Dendritic cell treated with granulocyte-macrophage colony-stimulating factor and Interleukin-4, amounts not matched to agents 40 ng/mL and 50 ng/mL, for 4 days (primary cell): ENCODE measurements at regions not wholly inside any gene's neighbourhood (a gene's known extent, or its start where the extent isn't known, plus 50 kb on each side); places are given as distances from the start of the nearest gene placed in this dataset.
"Not testable (repeated sequence)": the region's sequence is repeated elsewhere in the genome, so short reads cannot be mapped to it uniquely, and the experiment has no call there.

Experiments used
- H3K27ac Mint-ChIP-seq: one replicate; pipeline ENCODE4 v1.8.0; 2022; ENCODE audit warnings: mild to moderate bottlenecking, mixed read lengths
- H3K27me3 Mint-ChIP-seq: one replicate; pipeline ENCODE4 v1.8.0; 2022; ENCODE audit warnings: mild to moderate bottlenecking, mixed read lengths
- H3K36me3 Mint-ChIP-seq: one replicate; pipeline ENCODE4 v1.8.0; 2022; ENCODE audit warnings: low read depth, mixed read lengths
- H3K4me1 Mint-ChIP-seq: one replicate; pipeline ENCODE4 v1.8.0; 2022; ENCODE audit warnings: low read depth, mixed read lengths
- H3K4me3 Mint-ChIP-seq: one replicate; pipeline ENCODE4 v1.8.0; 2022; ENCODE audit warnings: mild to moderate bottlenecking, moderate library complexity, mixed read lengths
- H3K9me3 Mint-ChIP-seq: one replicate; pipeline ENCODE4 v1.8.0; 2022; ENCODE audit warnings: mixed read lengths
- intact Hi-C: fragments of 100-400 bp; cut with micrococcal nuclease; formaldehyde crosslinking; loops from one replicate; pipeline ENCODE4 v1.15.0; 2022

DNA sequence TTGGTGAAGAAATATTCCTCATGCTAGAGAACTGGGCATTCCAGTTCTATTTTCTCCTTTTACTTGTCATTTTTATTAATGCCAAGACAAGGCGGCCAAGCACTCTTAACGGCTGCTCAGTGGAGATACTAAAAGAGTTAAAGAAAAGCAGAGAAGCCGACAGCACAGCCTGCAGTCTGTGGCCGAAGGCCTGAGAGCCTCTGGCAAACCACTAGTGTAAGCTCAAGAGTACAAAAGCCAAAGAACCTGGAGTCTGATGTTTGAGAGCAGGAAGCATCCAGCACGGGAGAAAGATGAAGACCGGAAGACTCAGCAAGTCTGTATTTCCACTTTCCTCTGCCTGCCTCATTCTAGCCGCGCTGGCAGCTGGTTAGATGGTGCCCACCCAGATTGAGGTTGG is 167.1 kb upstream of the FUT9 start:
- H3K4me1 Mint-ChIP-seq = no peaks in the 10 kb centered on the region
- no peak overlapping the region for H3K4me3 Mint-ChIP-seq
- H3K36me3 Mint-ChIP-seq = no peaks in the 10 kb centered on the region
- no peak overlapping the region for H3K27ac Mint-ChIP-seq
- intact Hi-C loops = no loop called here
- no peaks in the 10 kb centered on the region for H3K9me3 Mint-ChIP-seq
- H3K27me3 Mint-ChIP-seq = no peaks in the 10 kb centered on the region

DNA sequence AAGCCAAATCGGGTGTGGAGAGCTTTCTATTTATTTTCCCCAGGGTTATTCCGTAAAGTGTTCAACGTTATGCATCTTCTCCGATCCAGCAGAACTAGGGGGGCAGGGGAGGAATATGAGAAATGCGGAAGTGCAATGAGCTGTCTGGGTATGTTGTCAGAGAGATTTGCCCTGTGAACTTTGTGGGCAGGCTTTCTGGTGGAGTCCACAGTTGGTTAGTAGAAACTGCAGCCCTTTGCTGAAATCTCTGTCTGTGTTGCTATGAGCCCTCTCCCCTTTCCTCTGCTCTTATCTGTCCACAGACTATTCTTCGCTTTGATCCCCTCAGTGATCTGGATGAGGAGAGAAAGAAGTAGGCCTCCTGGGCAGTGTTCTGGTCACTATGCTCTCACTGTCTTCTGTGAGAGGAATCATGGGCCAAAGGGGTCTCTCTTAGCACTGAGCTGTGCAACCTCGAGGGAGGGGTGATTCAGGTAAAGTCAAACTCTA is 158.9 kb upstream of the FUT9 start:
- Mint-ChIP-seq H3K36me3 (no peaks in the 10 kb centered on the region), H3K4me1 (no peaks in the 10 kb centered on the region), H3K9me3 (peaks cover 8% of the 10 kb centered on the region), H3K4me3 (no peak overlapping the region), H3K27ac (no peak overlapping the region), H3K27me3 (no peaks in the 10 kb centered on the region)
- intact Hi-C loops = no loop called here

DNA sequence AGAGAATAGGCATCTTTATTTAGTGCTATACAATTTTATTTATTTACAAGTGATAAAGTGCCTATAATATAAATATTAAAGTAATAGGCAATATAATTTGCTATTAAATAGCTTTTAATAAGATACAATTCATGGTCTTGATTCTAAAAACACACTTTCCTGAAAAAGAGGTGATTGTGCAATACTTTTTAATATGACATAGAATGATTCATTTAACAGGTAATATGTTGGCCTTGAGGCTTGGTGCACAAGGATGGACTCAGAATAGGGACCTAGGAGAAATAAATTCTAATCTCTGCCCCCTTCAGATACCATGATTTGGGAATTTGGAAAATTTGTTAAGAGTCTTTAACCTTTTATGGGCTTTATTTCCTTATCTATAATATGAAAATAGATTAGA is 149.9 kb upstream of the FUT9 start:
- H3K4me1 Mint-ChIP-seq = no peaks in the 10 kb centered on the region
- no peak overlapping the region for H3K4me3 Mint-ChIP-seq
- no peaks in the 10 kb centered on the region for H3K36me3 Mint-ChIP-seq
- H3K27ac Mint-ChIP-seq = no peak overlapping the region
- H3K27me3 Mint-ChIP-seq = no peaks in the 10 kb centered on the region
- H3K9me3 Mint-ChIP-seq = no peaks in the 10 kb centered on the region
- intact Hi-C loops = no loop called here

DNA sequence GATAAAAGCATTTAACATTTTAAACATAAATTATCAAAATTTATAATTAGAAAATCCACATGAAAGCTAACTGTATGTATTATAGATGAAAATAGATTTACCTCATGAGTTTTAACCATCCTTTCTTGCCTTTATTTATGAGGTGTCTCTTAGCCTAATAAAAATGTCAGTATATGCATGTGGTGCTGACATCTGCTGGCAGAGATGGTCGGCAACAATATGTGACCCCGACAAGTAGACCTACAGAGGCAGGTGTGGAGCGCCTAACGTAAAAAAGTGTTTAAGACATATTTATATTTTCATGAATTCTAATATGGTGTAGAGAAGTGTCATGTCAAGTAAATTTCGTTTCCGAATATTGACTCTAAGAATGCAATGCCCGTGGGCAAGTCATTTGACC is 149.0 kb upstream of the FUT9 start:
- H3K27ac Mint-ChIP-seq = no peak overlapping the region
- no peaks in the 10 kb centered on the region for H3K27me3 Mint-ChIP-seq
- no peaks in the 10 kb centered on the region for H3K4me1 Mint-ChIP-seq
- H3K4me3 Mint-ChIP-seq = no peak overlapping the region
- no peaks in the 10 kb centered on the region for H3K36me3 Mint-ChIP-seq
- H3K9me3 Mint-ChIP-seq = no peaks in the 10 kb centered on the region
- intact Hi-C loops = no loop called here

DNA sequence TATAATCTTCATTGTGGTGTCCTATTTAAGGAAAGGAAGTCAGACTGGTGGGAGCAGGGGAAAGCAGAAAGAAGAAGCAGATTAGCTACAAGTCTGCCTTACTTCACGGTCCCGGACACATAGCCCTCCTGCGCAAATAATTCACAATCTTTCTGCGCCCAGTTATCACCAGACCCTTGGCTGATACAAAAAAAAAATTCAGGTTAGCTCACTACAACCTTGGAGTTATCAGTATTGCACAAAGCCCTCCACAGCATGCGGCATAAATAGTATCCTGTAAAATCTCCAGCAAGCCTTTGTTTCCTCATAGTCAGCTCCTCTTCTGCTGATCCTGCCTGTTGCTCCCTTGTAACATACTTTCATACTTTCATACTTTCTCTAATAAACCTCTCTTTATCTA is 148.6 kb upstream of the FUT9 start:
- Mint-ChIP-seq H3K27ac (no peak overlapping the region), H3K36me3 (no peaks in the 10 kb centered on the region), H3K9me3 (no peaks in the 10 kb centered on the region), H3K4me3 (no peak overlapping the region), H3K4me1 (no peaks in the 10 kb centered on the region), H3K27me3 (no peaks in the 10 kb centered on the region)
- intact Hi-C loops = no loop called here

DNA sequence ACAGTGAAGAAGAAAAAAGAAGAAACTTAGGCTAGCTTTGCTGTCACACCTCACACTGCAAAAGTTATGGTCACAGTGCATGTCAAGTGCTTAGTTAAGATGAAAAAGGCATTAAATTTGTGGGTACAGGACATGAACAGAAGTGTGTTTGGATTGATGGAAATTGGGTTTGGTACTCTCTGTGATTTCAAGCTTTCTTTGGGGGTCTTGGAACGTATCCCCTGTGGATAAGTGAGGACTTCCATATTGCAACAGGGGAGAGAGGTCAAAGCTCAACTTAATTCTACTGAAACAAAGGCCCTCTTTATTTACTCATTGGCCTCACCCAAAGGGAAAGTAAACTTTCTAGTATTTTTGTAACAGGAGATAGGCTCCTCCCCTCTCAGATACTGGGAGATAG is 138.3 kb upstream of the FUT9 start:
- H3K4me1 Mint-ChIP-seq = no peaks in the 10 kb centered on the region
- H3K36me3 Mint-ChIP-seq = no peaks in the 10 kb centered on the region
- intact Hi-C loops = no loop called here
- no peak overlapping the region for H3K4me3 Mint-ChIP-seq
- no peaks in the 10 kb centered on the region for H3K27me3 Mint-ChIP-seq
- H3K27ac Mint-ChIP-seq = no peak overlapping the region
- H3K9me3 Mint-ChIP-seq = no peaks in the 10 kb centered on the region

DNA sequence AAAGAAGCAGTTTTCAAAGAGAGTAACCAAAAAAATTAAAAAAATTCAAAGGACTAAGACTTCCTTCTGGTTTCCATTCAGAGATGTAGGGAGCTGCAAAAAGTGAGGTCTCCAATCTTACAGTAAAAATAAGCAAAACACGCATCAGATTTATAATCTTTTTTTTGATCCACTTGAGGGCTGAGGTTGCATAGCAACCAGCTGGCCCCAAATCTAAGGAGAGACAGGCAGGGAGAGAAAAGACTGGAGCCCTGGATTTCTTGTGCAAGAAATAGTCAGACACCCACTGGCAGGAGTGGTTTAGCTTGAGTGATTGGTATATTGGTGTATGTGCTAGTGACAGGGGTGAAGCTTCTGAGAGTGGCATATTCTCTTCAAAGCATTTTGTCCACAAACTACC is 135.9 kb upstream of the FUT9 start:
- no peak overlapping the region for H3K27ac Mint-ChIP-seq
- H3K9me3 Mint-ChIP-seq = no peaks in the 10 kb centered on the region
- intact Hi-C loops = no loop called here
- H3K27me3 Mint-ChIP-seq = no peaks in the 10 kb centered on the region
- H3K36me3 Mint-ChIP-seq = no peaks in the 10 kb centered on the region
- H3K4me1 Mint-ChIP-seq = no peaks in the 10 kb centered on the region
- no peak overlapping the region for H3K4me3 Mint-ChIP-seq

DNA sequence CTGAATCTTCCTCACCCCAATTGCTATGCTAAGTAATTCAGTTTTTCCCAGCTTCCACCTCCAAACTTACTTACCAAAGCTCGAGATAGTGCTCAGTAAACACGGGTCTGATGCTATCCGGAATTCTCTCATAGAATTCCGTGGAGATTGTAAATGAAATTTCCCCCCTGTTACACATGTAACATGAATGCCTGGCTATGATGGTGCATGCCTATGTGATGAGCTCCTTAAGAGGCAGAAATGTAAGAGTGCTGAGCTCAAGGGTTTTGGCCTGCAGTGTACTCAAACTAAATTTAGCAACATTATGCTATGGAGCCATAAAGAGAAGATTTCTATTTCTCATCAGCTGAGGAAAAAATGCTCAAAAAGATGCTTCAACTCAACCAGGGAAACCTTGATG is 133.4 kb upstream of the FUT9 start:
- no peak overlapping the region for H3K27ac Mint-ChIP-seq
- H3K9me3 Mint-ChIP-seq = no peaks in the 10 kb centered on the region
- H3K27me3 Mint-ChIP-seq = no peaks in the 10 kb centered on the region
- H3K4me3 Mint-ChIP-seq = no peak overlapping the region
- H3K4me1 Mint-ChIP-seq = no peaks in the 10 kb centered on the region
- intact Hi-C loops = no loop called here
- H3K36me3 Mint-ChIP-seq = no peaks in the 10 kb centered on the region

DNA sequence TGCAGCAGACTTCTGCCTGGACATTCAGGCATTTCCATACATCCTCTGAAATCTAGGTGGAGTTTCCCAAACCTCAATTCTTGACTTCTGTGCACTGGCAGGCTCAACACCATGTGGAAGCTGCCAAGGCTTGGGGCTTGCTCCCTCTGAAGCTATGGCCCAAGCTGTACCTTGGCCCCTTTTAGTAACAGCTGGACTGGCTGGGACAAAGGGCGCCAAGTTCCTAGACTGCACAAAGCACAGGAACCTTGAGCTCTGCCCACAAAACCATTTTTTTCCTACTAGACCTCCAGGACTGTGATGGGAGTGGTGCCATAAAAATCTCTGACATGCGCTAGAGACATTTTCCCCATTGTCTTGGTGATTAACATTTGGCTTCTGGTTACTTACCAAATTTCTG is 127.1 kb upstream of the FUT9 start:
- H3K4me1 Mint-ChIP-seq, H3K4me3 Mint-ChIP-seq, H3K36me3 Mint-ChIP-seq, H3K27ac Mint-ChIP-seq, intact Hi-C loops, H3K27me3 Mint-ChIP-seq: not testable (repeated sequence)
- peaks cover 16% of the 10 kb centered on the region for H3K9me3 Mint-ChIP-seq

DNA sequence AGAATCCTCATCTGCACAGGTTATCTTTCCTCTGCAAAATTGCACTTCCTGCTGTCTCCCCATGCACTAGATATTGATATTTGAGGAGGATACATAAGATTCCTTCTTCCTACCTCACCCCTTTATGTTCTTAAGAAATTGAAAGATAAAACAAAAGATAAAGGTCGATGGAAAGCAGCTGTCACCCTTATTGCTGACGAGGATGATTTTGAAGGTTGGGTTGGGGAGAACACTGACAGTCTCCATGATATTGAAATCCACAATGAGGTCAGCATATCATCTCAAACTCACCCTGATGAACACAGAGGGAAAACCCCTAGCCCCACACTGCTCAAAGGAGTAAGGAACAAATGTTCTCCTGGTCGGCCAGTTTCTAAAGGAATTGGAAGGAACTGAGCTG is 110.6 kb upstream of the FUT9 start:
- H3K9me3 Mint-ChIP-seq = no peaks in the 10 kb centered on the region
- no peak overlapping the region for H3K4me3 Mint-ChIP-seq
- H3K27ac Mint-ChIP-seq = no peak overlapping the region
- intact Hi-C loops = no loop called here
- H3K27me3 Mint-ChIP-seq = no peaks in the 10 kb centered on the region
- no peaks in the 10 kb centered on the region for H3K4me1 Mint-ChIP-seq
- H3K36me3 Mint-ChIP-seq = no peaks in the 10 kb centered on the region

DNA sequence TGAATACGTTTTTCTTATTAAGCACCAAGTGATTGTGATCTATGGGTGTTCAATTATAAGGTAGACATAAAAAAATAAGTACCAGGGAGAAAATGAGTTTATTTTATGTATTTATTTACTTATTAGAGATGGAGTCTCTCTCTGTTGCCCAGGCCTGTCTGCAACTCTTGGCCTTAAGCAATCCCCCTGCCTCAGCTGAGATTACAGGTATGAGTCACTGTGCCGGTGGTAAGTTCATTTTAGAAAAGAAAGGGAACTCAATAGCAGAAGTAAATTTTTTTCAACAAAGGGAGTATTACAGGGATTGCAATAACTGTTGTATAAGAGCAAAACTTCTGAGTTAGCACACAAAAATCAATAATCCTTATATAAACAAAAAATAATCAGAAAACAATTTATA is 98.7 kb upstream of the FUT9 start:
- Mint-ChIP-seq H3K4me3 (no peak overlapping the region), H3K9me3 (no peaks in the 10 kb centered on the region), H3K27ac (no peak overlapping the region), H3K36me3 (no peaks in the 10 kb centered on the region), H3K27me3 (no peaks in the 10 kb centered on the region), H3K4me1 (no peaks in the 10 kb centered on the region)
- intact Hi-C loops = no loop called here

DNA sequence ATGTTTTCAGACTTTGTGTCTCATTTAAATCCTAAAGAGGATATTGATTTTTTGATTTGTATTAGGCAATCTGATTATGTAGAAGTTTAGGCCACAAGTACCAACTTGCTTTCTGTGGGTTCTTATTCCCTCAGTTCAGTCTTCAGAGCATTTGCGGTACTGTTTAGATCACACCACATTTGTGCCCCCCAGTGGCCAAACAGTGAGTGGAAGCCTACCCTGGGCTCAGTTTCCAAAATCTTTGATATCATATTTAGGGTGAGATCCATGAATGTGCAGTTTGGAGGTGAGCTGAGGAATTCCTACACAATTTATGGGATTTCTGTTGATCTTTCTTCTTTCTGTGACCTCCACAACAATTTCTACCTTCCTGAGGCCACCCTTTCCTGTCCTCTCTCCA is 92.3 kb upstream of the FUT9 start:
- Mint-ChIP-seq H3K36me3 (no peaks in the 10 kb centered on the region), H3K9me3 (no peaks in the 10 kb centered on the region), H3K27me3 (no peaks in the 10 kb centered on the region), H3K4me1 (no peaks in the 10 kb centered on the region), H3K27ac (no peak overlapping the region), H3K4me3 (no peak overlapping the region)
- intact Hi-C loops = loop anchor here (10.0 kb wide), 1 partner anchor 489 kb away; no protein-coding TSS in a partner anchor

DNA sequence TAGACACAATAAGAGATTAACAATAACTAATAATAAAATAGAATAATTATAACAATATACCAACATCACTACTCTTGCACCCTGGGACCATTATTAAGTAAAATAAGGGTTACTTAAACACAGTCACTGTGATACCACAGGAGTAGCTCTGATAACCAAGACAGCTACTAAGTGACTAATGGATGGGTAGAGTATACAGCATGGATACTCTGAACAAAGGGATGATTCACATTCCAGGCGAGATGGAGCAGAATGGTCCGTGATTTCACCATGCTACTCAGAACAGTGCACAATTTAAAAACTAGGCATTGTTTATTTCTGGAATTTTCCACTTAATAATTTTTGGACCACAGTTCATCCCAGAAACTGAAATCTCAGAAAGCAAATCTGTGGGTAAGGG is 80.0 kb upstream of the FUT9 start:
- no peaks in the 10 kb centered on the region for H3K27me3 Mint-ChIP-seq
- H3K9me3 Mint-ChIP-seq = no peaks in the 10 kb centered on the region
- no peak overlapping the region for H3K4me3 Mint-ChIP-seq
- no peak overlapping the region for H3K27ac Mint-ChIP-seq
- H3K4me1 Mint-ChIP-seq = no peaks in the 10 kb centered on the region
- no peaks in the 10 kb centered on the region for H3K36me3 Mint-ChIP-seq
- intact Hi-C loops = no loop called here

DNA sequence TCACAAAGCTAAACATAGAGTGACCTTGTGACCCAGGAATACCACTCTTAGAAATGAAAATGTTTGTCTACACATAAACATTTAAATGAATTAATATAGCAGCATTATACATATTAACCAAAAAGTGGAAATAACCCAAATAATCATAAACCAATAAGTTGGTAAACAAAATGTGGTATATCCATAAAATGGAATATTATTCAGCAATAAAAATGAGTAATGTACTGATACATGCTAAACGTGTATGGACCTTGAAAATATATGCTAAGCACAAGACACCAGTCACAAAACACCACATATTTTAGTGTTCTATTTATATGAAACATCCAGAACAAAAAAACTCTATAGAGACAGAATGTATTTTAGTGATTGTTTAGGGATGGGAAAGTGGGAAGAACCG is 68.9 kb upstream of the FUT9 start:
- no peaks in the 10 kb centered on the region for H3K36me3 Mint-ChIP-seq
- intact Hi-C loops = no loop called here
- H3K27me3 Mint-ChIP-seq = no peaks in the 10 kb centered on the region
- no peak overlapping the region for H3K27ac Mint-ChIP-seq
- H3K4me3 Mint-ChIP-seq = no peak overlapping the region
- H3K9me3 Mint-ChIP-seq = peaks cover 6% of the 10 kb centered on the region
- H3K4me1 Mint-ChIP-seq = no peaks in the 10 kb centered on the region

DNA sequence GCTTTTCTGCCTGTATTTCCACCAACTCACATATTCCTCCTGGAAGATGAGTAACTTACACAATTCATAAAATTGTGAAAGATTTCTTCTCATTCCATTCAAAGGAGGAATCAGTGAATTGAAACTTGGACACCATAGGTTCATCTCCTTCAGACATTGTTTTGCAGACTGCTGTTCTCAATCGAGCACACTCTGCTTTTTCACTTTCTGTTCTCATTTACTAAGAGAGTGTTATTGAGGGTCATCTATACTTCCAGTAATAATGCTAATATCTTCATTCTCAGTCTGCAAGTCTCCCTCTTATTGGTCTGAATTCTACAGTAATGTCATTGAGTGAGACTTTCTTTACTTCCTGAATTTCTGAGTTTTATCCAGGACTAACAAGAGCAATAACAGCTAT is 67.5 kb upstream of the FUT9 start:
- Mint-ChIP-seq H3K27me3 (no peaks in the 10 kb centered on the region), H3K4me3 (no peak overlapping the region), H3K36me3 (no peaks in the 10 kb centered on the region), H3K27ac (no peak overlapping the region), H3K9me3 (no peaks in the 10 kb centered on the region), H3K4me1 (no peaks in the 10 kb centered on the region)
- intact Hi-C loops = no loop called here

DNA sequence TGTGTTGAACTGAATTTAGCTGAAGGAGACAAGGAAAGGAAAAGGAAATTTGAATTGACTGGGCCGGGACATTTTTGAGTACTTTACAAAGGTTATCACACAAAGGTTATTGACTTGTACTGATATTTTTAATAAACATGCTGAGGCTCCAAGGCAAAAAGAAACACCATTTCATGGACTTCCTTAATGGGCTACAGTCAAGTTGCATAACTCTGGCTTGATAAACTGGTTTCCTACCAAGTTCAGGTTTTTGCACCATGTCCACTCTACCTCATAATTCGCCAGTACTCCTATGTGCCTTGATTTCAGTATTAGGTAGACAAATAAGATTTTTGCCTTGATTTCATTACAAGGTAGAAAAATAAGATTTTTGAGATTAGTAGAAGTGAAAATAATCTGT is 65.8 kb upstream of the FUT9 start:
- Mint-ChIP-seq H3K36me3 (no peaks in the 10 kb centered on the region), H3K9me3 (no peaks in the 10 kb centered on the region), H3K4me1 (no peaks in the 10 kb centered on the region), H3K27ac (no peak overlapping the region), H3K27me3 (no peaks in the 10 kb centered on the region), H3K4me3 (no peak overlapping the region)
- intact Hi-C loops = no loop called here
